DND-41 (cell line): ENCODE measurements at regions not wholly inside any gene's neighbourhood (a gene's known extent, or its start where the extent isn't known, plus 50 kb on each side); places are given as distances from the start of the nearest gene placed in this dataset.

ENCODE experiments used
- ATAC-seq: fragments of 200-7000 bp; cut with Tn5 transposase; 3 replicates; pipeline ENCODE4 v1.9.1; 2021; ENCODE audit warnings: low read depth; ENCODE audit not compliant: insufficient read depth
- DNase-seq: peaks from one replicate; pipeline ENCODE4 v3.0.0-alpha.2; 2020
- H2AFZ ChIP-seq: 2 replicates; pipeline ENCODE4 v1.6.0; 2012; ENCODE audit warnings: low read depth, low read length
- H3K27ac ChIP-seq: 2 replicates; pipeline ENCODE4 v1.5.1; 2012; ENCODE audit warnings: low read length, inconsistent platforms
- H3K27me3 ChIP-seq: fragments of 200-600 bp; sonication (generic); 2 replicates; pipeline ENCODE4 v1.6.0; 2012; ENCODE audit warnings: low read length, mild to moderate bottlenecking, inconsistent platforms; ENCODE audit not compliant: insufficient read depth, poor library complexity
- H3K36me3 ChIP-seq: 2 replicates; pipeline ENCODE4 v1.5.1; 2012; ENCODE audit warnings: low read length, inconsistent platforms; ENCODE audit not compliant: insufficient read depth
- H3K4me1 ChIP-seq: 2 replicates; pipeline ENCODE4 v1.5.1; 2012; ENCODE audit warnings: mild to moderate bottlenecking, low read length; ENCODE audit not compliant: insufficient read depth
- H3K4me2 ChIP-seq: 2 replicates; pipeline ENCODE4 v1.6.0; 2012; ENCODE audit warnings: mild to moderate bottlenecking, moderate library complexity, low read length, inconsistent platforms; ENCODE audit not compliant: insufficient read depth
- H3K4me3 ChIP-seq, 2 experiments: fragments of 200-600 bp in 1 of 2; shearing (Covaris generic) in 1 of 2; 2 replicates each; pipeline ENCODE4 v1.5.1; 2012 to 2016; ENCODE audit warnings: inconsistent platforms in 2 of 2, low read length in 2 of 2, mild to moderate bottlenecking in 2 of 2, low read depth in 1 of 2, moderate library complexity in 1 of 2
- H3K79me2 ChIP-seq: 2 replicates; pipeline ENCODE4 v1.6.0; 2012; ENCODE audit warnings: low read length, inconsistent platforms; ENCODE audit not compliant: insufficient read depth
- H3K9ac ChIP-seq: 2 replicates; pipeline ENCODE4 v1.6.0; 2012; ENCODE audit warnings: low read depth, mild to moderate bottlenecking, inconsistent platforms, low read length, moderate library complexity
- H3K9me3 ChIP-seq: 2 replicates; pipeline ENCODE4 v1.5.1; 2012; ENCODE audit warnings: low read length, moderate library complexity, mild to moderate bottlenecking, inconsistent platforms; ENCODE audit not compliant: insufficient read depth, severe bottlenecking
- H4K20me1 ChIP-seq: 2 replicates; pipeline ENCODE4 v1.6.0; 2012; ENCODE audit warnings: low read length; ENCODE audit not compliant: insufficient read depth
- EZH2 ChIP-seq: IDR thresholded peaks from 3 replicates; pipeline ENCODE4 v1.6.1; 2012; ENCODE audit warnings: borderline replicate concordance, low read depth, mild to moderate bottlenecking, moderate library complexity, low read length, inconsistent platforms; ENCODE audit not compliant: severe bottlenecking
- TF ChIP-seq, protein P1 (sequence below): IDR thresholded peaks from 2 replicates; pipeline ENCODE4 v1.5.1; 2012; ENCODE audit warnings: borderline replicate concordance, low read length, moderate library complexity, mild to moderate bottlenecking; ENCODE audit not compliant: poor library complexity, severe bottlenecking; ENCODE audit errors: extremely low read depth

DNA sequence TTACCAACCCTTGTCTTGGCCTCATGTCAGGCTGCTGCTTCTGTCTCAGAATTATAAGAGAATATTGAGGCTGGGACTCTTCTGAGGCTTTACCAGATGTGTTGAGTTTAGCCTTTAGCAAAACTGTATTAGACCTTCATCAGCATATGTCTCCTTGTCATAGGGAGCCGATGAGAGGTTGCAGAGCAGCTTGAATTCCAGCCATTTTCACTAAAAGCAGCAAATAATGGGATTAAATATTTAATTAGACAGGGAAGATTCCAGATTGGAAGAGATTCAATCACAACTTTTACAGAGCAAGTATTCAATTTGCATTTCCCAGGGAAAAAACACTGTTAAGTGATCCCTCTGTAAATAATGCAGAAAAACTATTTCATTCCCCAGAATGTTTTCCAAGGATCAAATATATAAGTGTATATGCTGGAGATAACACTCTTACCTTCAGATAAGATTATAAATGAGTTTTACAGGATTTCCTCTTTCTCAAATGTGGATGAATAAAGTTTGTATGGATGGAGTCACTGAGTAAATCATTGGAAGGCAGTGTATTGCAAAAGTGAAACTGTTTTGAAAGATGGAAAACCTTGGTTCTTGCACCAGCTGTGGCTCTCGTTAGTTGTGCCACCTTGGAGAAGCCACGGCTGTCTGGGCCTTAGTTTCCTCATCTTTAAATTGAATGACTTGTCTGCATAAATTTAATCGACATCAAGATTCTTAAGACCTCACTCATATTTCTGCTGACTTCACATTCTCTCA lies 466.4 kb upstream of the SGO1 start:
- H3K4me3 ChIP-seq: no peak overlapping the region
- H3K79me2 ChIP-seq: no peaks in the 10 kb centered on the region
- H3K9ac ChIP-seq: no peak overlapping the region
- H4K20me1 ChIP-seq: no peaks in the 10 kb centered on the region
- no peaks in the 10 kb centered on the region for H3K36me3 ChIP-seq
- no peak overlapping the region for H3K27ac ChIP-seq
- no peak overlapping the region for H2AFZ ChIP-seq
- H3K9me3 ChIP-seq: no peaks in the 10 kb centered on the region
- no peak overlapping the region for H3K4me2 ChIP-seq
- H3K27me3 ChIP-seq: no peaks in the 10 kb centered on the region
- ATAC-seq (no peak), DNase-seq (no peak)
- H3K4me1 ChIP-seq: no peaks in the 10 kb centered on the region
- no peak for TF ChIP-seq EZH2
- TF ChIP-seq, protein P1, sequence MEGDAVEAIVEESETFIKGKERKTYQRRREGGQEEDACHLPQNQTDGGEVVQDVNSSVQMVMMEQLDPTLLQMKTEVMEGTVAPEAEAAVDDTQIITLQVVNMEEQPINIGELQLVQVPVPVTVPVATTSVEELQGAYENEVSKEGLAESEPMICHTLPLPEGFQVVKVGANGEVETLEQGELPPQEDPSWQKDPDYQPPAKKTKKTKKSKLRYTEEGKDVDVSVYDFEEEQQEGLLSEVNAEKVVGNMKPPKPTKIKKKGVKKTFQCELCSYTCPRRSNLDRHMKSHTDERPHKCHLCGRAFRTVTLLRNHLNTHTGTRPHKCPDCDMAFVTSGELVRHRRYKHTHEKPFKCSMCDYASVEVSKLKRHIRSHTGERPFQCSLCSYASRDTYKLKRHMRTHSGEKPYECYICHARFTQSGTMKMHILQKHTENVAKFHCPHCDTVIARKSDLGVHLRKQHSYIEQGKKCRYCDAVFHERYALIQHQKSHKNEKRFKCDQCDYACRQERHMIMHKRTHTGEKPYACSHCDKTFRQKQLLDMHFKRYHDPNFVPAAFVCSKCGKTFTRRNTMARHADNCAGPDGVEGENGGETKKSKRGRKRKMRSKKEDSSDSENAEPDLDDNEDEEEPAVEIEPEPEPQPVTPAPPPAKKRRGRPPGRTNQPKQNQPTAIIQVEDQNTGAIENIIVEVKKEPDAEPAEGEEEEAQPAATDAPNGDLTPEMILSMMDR: no peak

DNA sequence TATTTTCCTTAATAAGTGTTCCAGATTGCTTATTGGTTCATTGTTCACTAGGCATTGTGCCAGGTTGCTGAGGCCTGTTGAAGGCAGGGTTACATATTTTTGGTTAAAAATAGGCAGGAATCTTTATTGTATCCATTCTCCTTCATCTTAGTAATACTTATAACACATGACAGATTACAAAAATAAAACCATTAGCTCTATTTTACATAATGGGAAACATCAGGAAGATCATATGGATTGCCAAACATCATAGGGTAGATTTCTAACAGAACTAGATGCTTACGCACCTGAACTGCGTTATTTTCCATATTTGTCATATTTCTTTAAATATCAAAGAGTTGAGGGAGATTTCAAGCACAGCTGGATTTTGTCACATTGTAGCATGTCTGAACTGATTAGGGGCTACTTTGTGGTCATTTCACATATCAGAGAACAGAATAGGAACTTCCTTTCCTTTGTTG lies 462.9 kb upstream of the SGO1 start:
- no peak overlapping the region for H3K4me3 ChIP-seq
- no peak overlapping the region for H3K9ac ChIP-seq
- no peak overlapping the region for H3K27ac ChIP-seq
- TF ChIP-seq EZH2: no peak
- TF ChIP-seq, protein P1: no peak
- H3K4me1 ChIP-seq: no peaks in the 10 kb centered on the region
- H3K9me3 ChIP-seq: no peaks in the 10 kb centered on the region
- no peak overlapping the region for H2AFZ ChIP-seq
- H4K20me1 ChIP-seq: no peaks in the 10 kb centered on the region
- no peaks in the 10 kb centered on the region for H3K79me2 ChIP-seq
- no peaks in the 10 kb centered on the region for H3K27me3 ChIP-seq
- no peak overlapping the region for H3K4me2 ChIP-seq
- ATAC-seq (no peak), DNase-seq (no peak)
- no peaks in the 10 kb centered on the region for H3K36me3 ChIP-seq

DNA sequence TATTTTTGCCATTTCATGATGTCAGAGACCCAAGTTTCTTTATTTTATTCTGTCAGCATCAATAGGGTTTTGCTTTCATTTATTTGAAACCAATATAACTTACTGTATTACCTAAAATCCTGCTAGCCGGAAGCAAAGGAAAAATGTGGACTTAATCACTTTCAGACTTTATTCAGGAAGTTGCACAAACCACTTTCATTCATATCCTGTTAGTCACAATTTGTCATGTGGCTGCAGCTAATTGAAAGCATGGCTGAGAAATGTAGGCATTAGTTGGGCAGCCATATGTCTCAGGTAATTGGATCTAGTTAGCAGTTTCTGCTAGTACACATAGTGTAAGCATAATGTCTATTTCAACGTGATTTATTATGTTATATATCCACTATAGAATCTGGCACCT lies 462.3 kb upstream of the SGO1 start:
- TF ChIP-seq, protein P1: no peak
- TF ChIP-seq EZH2: no peak
- no peak for DNase-seq
- no peak overlapping the region for H3K27ac ChIP-seq
- no peaks in the 10 kb centered on the region for H3K4me1 ChIP-seq
- H2AFZ ChIP-seq: no peak overlapping the region
- H3K27me3 ChIP-seq: no peaks in the 10 kb centered on the region
- H3K4me2 ChIP-seq: no peak overlapping the region
- no peaks in the 10 kb centered on the region for H3K9me3 ChIP-seq
- H4K20me1 ChIP-seq: no peaks in the 10 kb centered on the region
- no peak for ATAC-seq
- H3K36me3 ChIP-seq: no peaks in the 10 kb centered on the region
- no peak overlapping the region for H3K9ac ChIP-seq
- no peaks in the 10 kb centered on the region for H3K79me2 ChIP-seq
- no peak overlapping the region for H3K4me3 ChIP-seq
